Lower lobe of right lung (tissue), 2 donors: ENCODE measurements at regions not wholly inside any gene's neighbourhood (a gene's known extent, or its start where the extent isn't known, plus 50 kb on each side); places are given as distances from the start of the nearest gene placed in this dataset.

ENCODE experiments used
- ATAC-seq, 2 donors: fragments of 200-7000 bp; cut with Tn5 transposase; one replicate each; pipeline ENCODE4 v1.9.1; 2020 to 2022; ENCODE audit warnings: mild to moderate bottlenecking in 2 of 2, moderate library complexity in 2 of 2
- DNase-seq: peaks from one replicate; pipeline ENCODE4 v3.0.0-alpha.2; 2020
- H3K27ac ChIP-seq: fragments of 200-600 bp; one replicate; pipeline ENCODE4 v1.8.0; 2022
- H3K27me3 ChIP-seq: fragments of 200-600 bp; one replicate; pipeline ENCODE4 v1.8.0; 2022; ENCODE audit warnings: low read depth
- H3K36me3 ChIP-seq: fragments of 200-600 bp; one replicate; pipeline ENCODE4 v1.8.0; 2022; ENCODE audit warnings: mild to moderate bottlenecking
- H3K4me1 ChIP-seq: fragments of 200-600 bp; one replicate; pipeline ENCODE4 v1.8.0; 2022
- H3K4me3 ChIP-seq: fragments of 200-600 bp; one replicate; pipeline ENCODE4 v1.8.0; 2022; ENCODE audit warnings: mild to moderate bottlenecking
- H3K9me3 ChIP-seq: fragments of 200-600 bp; one replicate; pipeline ENCODE4 v1.8.0; 2022
- CTCF ChIP-seq: fragments of 200-600 bp; IDR thresholded peaks from one replicate; pipeline ENCODE4 v1.8.0; 2022; ENCODE audit warnings: antibody characterized with exemption, mild to moderate bottlenecking
- intact Hi-C: fragments of 100-400 bp; cut with DNase I; formaldehyde crosslinking; loops from one replicate; pipeline ENCODE4 v1.11.0; 2022
- donor health status: DM: no; HTN: yes; CAD: no; lungs with severe emphysema.

- TF ChIP-seq CTCF: no peak
- Histone ChIP-seq H3K27me3 (no peaks in the 10 kb centered on the region), H3K36me3 (no peaks in the 10 kb centered on the region), H3K27ac (no peak overlapping the region), H3K4me1 (no peaks in the 10 kb centered on the region), H3K4me3 (no peak overlapping the region), H3K9me3 (no peaks in the 10 kb centered on the region)
- no peak for ATAC-seq
- intact Hi-C loops: no loop called here
- no peak for DNase-seq
Observed at GRCh38 chr10:128553755-128554154, 427.5 kb upstream of the MKI67 start.

DNA sequence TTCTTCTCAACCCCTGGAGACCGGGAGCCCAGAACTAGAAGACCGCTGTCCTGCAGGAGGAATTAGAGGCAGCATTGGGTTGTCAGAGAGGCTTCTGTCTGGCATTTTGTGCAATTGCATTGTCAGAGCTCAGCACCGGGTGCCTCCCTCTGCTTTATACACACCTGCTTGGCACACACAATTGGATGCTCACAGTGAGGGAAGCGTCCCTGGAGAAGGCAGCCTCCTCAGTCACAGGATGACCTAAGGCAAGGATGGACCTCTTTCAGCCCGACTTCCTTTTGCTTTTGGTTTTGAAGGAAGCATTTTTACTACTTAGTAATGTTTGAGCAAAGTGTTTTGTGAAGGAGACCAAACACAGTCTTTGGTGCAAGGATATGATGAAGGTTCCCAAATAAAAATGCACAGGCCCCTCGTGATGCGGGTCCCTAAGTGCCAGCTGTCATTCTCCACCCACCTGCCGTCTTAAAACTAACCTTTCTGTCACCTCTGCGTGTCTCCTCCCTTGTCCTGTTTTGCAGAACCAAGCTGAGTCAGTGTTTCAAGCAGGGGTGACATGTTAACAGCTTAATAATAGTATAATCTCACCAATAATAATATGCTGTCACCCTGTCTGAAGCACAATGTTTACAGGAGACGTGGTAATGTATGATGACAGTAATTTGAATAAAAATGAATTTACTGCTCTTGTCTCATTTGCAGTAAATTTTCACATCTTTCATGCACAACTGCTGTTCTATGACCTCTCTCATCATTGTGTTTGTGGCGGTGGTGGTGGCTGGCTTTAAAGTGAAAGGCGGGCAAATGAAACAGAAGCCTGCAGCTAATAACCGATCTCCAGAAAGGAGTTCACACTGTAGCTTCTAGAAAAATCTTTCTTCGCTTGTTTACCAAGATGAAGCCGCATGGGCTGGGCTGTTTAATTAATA lies 430.2 kb upstream of the MKI67 start:
- DNase-seq (no peak), ATAC-seq (no peak)
- no peak for TF ChIP-seq CTCF
- Histone ChIP-seq H3K9me3 (no peaks in the 10 kb centered on the region), H3K4me1 (no peaks in the 10 kb centered on the region), H3K36me3 (no peaks in the 10 kb centered on the region), H3K4me3 (no peak overlapping the region), H3K27ac (no peak overlapping the region), H3K27me3 (no peaks in the 10 kb centered on the region)
- intact Hi-C loops: no loop called here

- Histone ChIP-seq H3K4me1 (no peaks in the 10 kb centered on the region), H3K9me3 (no peaks in the 10 kb centered on the region), H3K27ac (no peak overlapping the region), H3K4me3 (no peak overlapping the region), H3K36me3 (no peaks in the 10 kb centered on the region), H3K27me3 (no peaks in the 10 kb centered on the region)
- intact Hi-C loops: no loop called here
- no peak for TF ChIP-seq CTCF
- ATAC-seq (no peak), DNase-seq (no peak)
Observed at GRCh38 chr10:128557149-128557710, 431.0 kb upstream of the MKI67 start.

DNA sequence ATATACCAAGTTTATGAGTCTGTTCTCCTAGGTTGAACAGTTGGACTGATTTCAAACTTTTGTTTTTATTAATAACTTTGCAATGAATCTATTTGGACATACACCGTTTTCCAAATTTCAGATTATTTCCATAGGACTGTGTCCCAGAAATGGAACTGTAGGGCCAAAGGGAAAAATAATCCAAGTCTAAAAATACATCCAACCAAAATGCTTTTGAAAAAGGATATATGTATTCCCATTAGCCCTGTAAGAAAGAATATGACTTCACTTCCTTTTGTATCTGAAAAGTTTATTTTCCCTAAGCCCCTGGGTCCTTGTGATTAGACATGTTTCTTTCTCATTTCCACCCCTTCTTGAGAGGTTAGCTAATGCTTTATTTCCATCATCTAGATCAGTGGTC lies 434.2 kb upstream of the MKI67 start:
- H3K4me3 ChIP-seq: no peak overlapping the region
- no peak for TF ChIP-seq CTCF
- no peak overlapping the region for H3K27ac ChIP-seq
- no peaks in the 10 kb centered on the region for H3K27me3 ChIP-seq
- no peaks in the 10 kb centered on the region for H3K4me1 ChIP-seq
- no peak for DNase-seq
- intact Hi-C loops: no loop called here
- H3K9me3 ChIP-seq: no peaks in the 10 kb centered on the region
- ATAC-seq: no peak
- H3K36me3 ChIP-seq: no peaks in the 10 kb centered on the region

DNA sequence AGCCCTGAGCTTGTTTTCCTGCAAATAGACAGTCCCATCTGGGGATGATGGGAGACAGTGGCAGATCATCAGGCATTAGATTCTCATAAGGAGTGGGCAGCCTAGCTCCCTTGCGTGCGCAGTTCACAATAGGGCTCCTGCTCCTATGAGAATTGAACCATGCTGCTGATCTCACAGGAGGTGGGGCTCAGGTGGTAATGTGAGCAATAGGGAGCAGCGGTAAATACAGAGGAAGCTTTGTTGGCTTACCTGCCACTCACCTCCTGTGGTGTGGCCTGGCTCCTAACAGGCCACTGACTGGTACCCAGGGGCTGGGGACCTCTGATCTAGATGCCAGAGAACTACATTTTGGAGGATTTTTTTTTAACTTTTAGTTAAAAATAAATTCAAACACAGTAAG lies 434.8 kb upstream of the MKI67 start:
- no peak for ATAC-seq
- DNase-seq: no peak
- Histone ChIP-seq H3K9me3 (no peaks in the 10 kb centered on the region), H3K27ac (no peak overlapping the region), H3K36me3 (no peaks in the 10 kb centered on the region), H3K4me3 (no peak overlapping the region), H3K27me3 (no peaks in the 10 kb centered on the region), H3K4me1 (no peaks in the 10 kb centered on the region)
- intact Hi-C loops: no loop called here
- no peak for TF ChIP-seq CTCF
